Activated naive CD4-positive, alpha-beta T cell treated with anti-CD3 and anti-CD28 coated beads, Interleukin-2, amount 10 ng/mL, durations not matched to agents 7 days and 5 days (primary cell): ENCODE measurements at regions not wholly inside any gene's neighbourhood (a gene's known extent, or its start where the extent isn't known, plus 50 kb on each side); places are given as distances from the start of the nearest gene placed in this dataset.

ENCODE experiments used
- CTCF ChIA-PET: fragments of 350-600 bp; sonication (Branson Sonifier 250); formaldehyde crosslinking; loops from one replicate; lab custom pipeline; 2021; ENCODE audit warnings: antibody characterized with exemption; lab: Charles Lee
- DNase-seq: peaks from one replicate; pipeline ENCODE4 v3.0.0-alpha.2; 2020
- H3K27ac Mint-ChIP-seq: one replicate; pipeline ENCODE4 v1.8.0; 2021; ENCODE audit warnings: mild to moderate bottlenecking, moderate library complexity, mixed read lengths
- H3K27me3 Mint-ChIP-seq: one replicate; pipeline ENCODE4 v1.8.0; 2021; ENCODE audit warnings: mild to moderate bottlenecking, mixed read lengths
- H3K36me3 Mint-ChIP-seq: one replicate; pipeline ENCODE4 v1.8.0; 2021; ENCODE audit warnings: mixed read lengths
- H3K4me1 Mint-ChIP-seq: one replicate; pipeline ENCODE4 v1.8.0; 2021; ENCODE audit warnings: mixed read lengths
- H3K4me3 Mint-ChIP-seq: one replicate; pipeline ENCODE4 v1.8.0; 2021; ENCODE audit warnings: mild to moderate bottlenecking, moderate library complexity, mixed read lengths
- H3K9me3 Mint-ChIP-seq: one replicate; pipeline ENCODE4 v1.8.0; 2021; ENCODE audit warnings: mixed read lengths

GRCh38 chr12:77161944-77162343 is 96.6 kb upstream of the E2F7 start:
- no peaks in the 10 kb centered on the region for H3K9me3 Mint-ChIP-seq
- no peak for DNase-seq
- no peaks in the 10 kb centered on the region for H3K36me3 Mint-ChIP-seq
- H3K4me1 Mint-ChIP-seq = no peaks in the 10 kb centered on the region
- CTCF ChIA-PET = interaction anchor here (0.6 kb wide), 1 partner anchor 79 kb away, joined by 3 read pairs; no protein-coding TSS in a partner anchor
- no peak overlapping the region for H3K27ac Mint-ChIP-seq
- H3K4me3 Mint-ChIP-seq = no peak overlapping the region
- H3K27me3 Mint-ChIP-seq = no peaks in the 10 kb centered on the region

- no peaks in the 10 kb centered on the region for H3K9me3 Mint-ChIP-seq
- H3K36me3 Mint-ChIP-seq = no peaks in the 10 kb centered on the region
- no peak for DNase-seq
- no peak overlapping the region for H3K27ac Mint-ChIP-seq
- no peak overlapping the region for H3K4me3 Mint-ChIP-seq
- CTCF ChIA-PET = no interaction called here
- no peaks in the 10 kb centered on the region for H3K4me1 Mint-ChIP-seq
- no peaks in the 10 kb centered on the region for H3K27me3 Mint-ChIP-seq
Measured at GRCh38 chr12:77160931-77161330, 95.6 kb upstream of the E2F7 start.

- Mint-ChIP-seq H3K4me1 (no peaks in the 10 kb centered on the region), H3K27me3 (no peaks in the 10 kb centered on the region), H3K9me3 (no peaks in the 10 kb centered on the region), H3K27ac (no peak overlapping the region), H3K4me3 (no peak overlapping the region), H3K36me3 (no peaks in the 10 kb centered on the region)
- DNase-seq = no peak
- CTCF ChIA-PET = no interaction called here
Measured at GRCh38 chr12:77153706-77154105, 88.3 kb upstream of the E2F7 start.

DNA sequence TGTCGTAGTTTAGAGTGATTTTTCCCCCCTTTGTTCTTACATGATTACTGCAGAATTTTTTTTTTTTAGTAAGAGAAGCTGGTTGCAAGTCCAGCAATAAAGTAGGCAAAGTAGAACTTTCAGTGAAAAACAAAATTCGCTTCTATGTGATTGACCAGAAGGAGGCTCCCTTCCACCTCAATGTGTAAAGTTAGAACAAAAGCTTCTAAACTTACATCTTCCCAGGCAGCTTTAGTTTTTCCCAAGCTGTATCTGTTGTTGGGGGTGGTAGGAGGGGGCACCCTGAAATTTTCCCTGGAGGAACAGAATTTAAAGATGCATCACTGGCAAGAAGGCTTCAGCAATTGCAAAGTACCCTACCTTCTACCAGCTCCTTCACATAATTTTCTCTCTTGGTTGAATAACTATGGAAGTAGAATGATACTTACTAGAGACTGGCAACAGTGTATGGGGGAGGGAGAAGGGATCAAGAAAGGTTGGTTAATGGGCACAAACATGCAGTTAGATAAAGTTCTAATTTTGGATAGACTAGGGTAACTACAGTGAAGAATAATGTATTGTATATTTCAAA is 87.3 kb upstream of the E2F7 start:
- CTCF ChIA-PET = interaction anchor here (0.6 kb wide), 1 partner anchor 142 kb away, joined by 4 read pairs; no protein-coding TSS in a partner anchor
- H3K9me3 Mint-ChIP-seq = no peaks in the 10 kb centered on the region
- H3K4me1 Mint-ChIP-seq = no peaks in the 10 kb centered on the region
- no peak overlapping the region for H3K4me3 Mint-ChIP-seq
- no peaks in the 10 kb centered on the region for H3K27me3 Mint-ChIP-seq
- no peak overlapping the region for H3K27ac Mint-ChIP-seq
- no peak for DNase-seq
- no peaks in the 10 kb centered on the region for H3K36me3 Mint-ChIP-seq

- no peak overlapping the region for H3K4me3 Mint-ChIP-seq
- no peak overlapping the region for H3K27ac Mint-ChIP-seq
- H3K9me3 Mint-ChIP-seq = no peaks in the 10 kb centered on the region
- no peaks in the 10 kb centered on the region for H3K4me1 Mint-ChIP-seq
- no peaks in the 10 kb centered on the region for H3K36me3 Mint-ChIP-seq
- CTCF ChIA-PET = no interaction called here
- no peak for DNase-seq
- no peaks in the 10 kb centered on the region for H3K27me3 Mint-ChIP-seq
Measured at GRCh38 chr12:77151030-77151429, 85.7 kb upstream of the E2F7 start.

DNA sequence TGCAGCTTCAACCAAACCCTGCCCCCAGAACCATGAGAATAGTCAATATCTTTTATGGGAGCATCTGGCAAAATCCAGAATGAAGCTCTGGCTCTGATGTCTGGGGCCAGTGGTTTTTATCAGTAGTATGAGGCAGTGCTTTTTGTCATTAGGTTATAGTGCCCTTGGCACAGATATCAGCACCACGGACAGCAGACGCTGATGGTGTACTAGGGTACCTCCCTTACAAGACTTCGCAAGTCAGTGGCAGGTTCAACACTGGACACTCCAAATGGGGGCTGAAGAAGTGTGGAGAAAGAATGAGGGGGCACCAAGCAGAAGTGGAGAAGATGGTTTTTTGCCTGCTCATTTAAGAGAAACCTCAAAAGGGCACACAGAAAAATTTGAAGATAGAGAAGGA is 68.2 kb upstream of the E2F7 start:
- Mint-ChIP-seq H3K4me3 (no peak overlapping the region), H3K9me3 (no peaks in the 10 kb centered on the region), H3K27ac (no peak overlapping the region), H3K27me3 (no peaks in the 10 kb centered on the region), H3K4me1 (no peaks in the 10 kb centered on the region), H3K36me3 (no peaks in the 10 kb centered on the region)
- CTCF ChIA-PET = no interaction called here
- DNase-seq = peak; percentile 54

GRCh38 chr12:77131977-77132490 is 66.7 kb upstream of the E2F7 start:
- H3K4me1 Mint-ChIP-seq = no peaks in the 10 kb centered on the region
- no peaks in the 10 kb centered on the region for H3K36me3 Mint-ChIP-seq
- H3K9me3 Mint-ChIP-seq = no peaks in the 10 kb centered on the region
- H3K27me3 Mint-ChIP-seq = no peaks in the 10 kb centered on the region
- CTCF ChIA-PET = no interaction called here
- H3K4me3 Mint-ChIP-seq = no peak overlapping the region
- DNase-seq = no peak
- no peak overlapping the region for H3K27ac Mint-ChIP-seq

DNA sequence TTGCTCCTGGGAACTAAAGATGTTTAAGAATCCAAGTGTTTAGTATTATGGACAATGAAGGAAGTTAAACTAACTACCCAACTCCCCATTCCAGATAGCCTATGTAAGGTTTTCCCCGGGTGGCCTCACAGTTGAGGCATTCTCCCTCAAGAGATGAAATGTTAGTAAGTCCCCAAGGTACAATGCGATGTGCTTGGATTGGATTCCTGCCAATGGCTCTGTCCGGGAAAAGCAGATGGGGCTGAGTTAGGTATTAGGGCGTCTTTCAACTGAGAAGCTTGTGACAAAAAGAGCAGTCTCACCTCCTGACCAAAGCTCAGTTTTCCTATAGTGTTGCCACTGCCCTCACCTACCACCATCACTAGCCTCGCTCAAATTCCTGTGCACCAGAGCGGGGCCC is 64.8 kb upstream of the E2F7 start:
- H3K27me3 Mint-ChIP-seq = no peaks in the 10 kb centered on the region
- no peak overlapping the region for H3K4me3 Mint-ChIP-seq
- no peak overlapping the region for H3K27ac Mint-ChIP-seq
- CTCF ChIA-PET = no interaction called here
- no peaks in the 10 kb centered on the region for H3K36me3 Mint-ChIP-seq
- no peaks in the 10 kb centered on the region for H3K4me1 Mint-ChIP-seq
- H3K9me3 Mint-ChIP-seq = no peaks in the 10 kb centered on the region
- DNase-seq = no peak

- CTCF ChIA-PET = no interaction called here
Measured at GRCh38 chr12:77124767-77125166, 59.4 kb upstream of the E2F7 start.

GRCh38 chr12:77122661-77123060 is 57.3 kb upstream of the E2F7 start:
- CTCF ChIA-PET = no interaction called here
- no peaks in the 10 kb centered on the region for H3K36me3 Mint-ChIP-seq
- H3K9me3 Mint-ChIP-seq = no peaks in the 10 kb centered on the region
- H3K4me1 Mint-ChIP-seq = no peaks in the 10 kb centered on the region
- H3K4me3 Mint-ChIP-seq = no peak overlapping the region
- H3K27ac Mint-ChIP-seq = no peak overlapping the region
- DNase-seq = no peak
- H3K27me3 Mint-ChIP-seq = no peaks in the 10 kb centered on the region

More at GRCh38 chr12:77124767-77125166, 59.4 kb upstream of the E2F7 start:
- no peaks in the 10 kb centered on the region for H3K4me1 Mint-ChIP-seq
- H3K27ac Mint-ChIP-seq = no peak overlapping the region
- no peak overlapping the region for H3K4me3 Mint-ChIP-seq
- no peaks in the 10 kb centered on the region for H3K36me3 Mint-ChIP-seq
- no peaks in the 10 kb centered on the region for H3K9me3 Mint-ChIP-seq
- no peak for DNase-seq
- H3K27me3 Mint-ChIP-seq = no peaks in the 10 kb centered on the region

GRCh38 chr12:77122236-77122635 is 56.9 kb upstream of the E2F7 start:
- Mint-ChIP-seq H3K27me3 (no peaks in the 10 kb centered on the region), H3K36me3 (no peaks in the 10 kb centered on the region), H3K27ac (no peak overlapping the region), H3K9me3 (no peaks in the 10 kb centered on the region), H3K4me3 (no peak overlapping the region), H3K4me1 (no peaks in the 10 kb centered on the region)
- CTCF ChIA-PET = no interaction called here
- DNase-seq = no peak

DNA sequence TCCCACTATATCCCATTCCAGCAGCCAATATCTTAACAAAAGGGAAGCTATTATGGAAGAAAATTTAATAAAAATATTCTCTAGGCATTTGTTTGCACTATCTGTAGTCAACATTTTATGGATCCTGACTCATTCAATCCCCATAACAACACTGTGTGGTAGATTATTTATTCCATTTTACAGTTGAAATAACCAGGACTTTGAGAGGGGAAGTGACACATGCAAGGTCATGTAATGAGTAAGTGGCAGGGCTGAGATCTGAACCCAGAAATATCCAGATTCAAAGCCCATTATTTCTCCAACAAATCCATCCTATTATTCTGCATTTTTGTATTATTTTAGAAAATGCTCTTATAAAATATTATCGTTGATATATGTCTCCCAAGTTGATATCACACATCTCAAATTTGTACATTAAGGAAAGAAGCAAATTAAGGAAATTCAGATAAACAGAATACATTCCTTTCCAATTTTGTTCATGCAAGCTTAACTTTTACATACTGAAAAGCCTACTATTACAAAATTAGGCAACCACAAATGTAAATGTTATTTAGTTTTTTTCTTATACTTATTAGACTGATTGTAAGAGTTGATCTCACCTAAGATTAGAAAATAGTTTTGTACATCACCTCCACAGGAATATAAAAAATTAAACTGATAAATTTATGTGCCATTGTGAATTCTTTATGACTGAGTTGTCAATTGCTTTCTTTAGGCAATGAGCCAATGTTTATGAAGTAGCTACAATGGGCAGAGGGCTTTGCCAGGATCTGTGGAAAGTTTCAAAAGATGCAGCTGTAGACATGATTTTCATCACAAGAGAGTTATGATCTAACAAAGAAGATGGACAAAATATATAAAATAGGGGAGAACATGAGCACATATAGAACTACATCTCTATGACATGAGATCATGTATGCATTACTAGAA is 55.1 kb upstream of the E2F7 start:
- no peaks in the 10 kb centered on the region for H3K9me3 Mint-ChIP-seq
- CTCF ChIA-PET = no interaction called here

DNA sequence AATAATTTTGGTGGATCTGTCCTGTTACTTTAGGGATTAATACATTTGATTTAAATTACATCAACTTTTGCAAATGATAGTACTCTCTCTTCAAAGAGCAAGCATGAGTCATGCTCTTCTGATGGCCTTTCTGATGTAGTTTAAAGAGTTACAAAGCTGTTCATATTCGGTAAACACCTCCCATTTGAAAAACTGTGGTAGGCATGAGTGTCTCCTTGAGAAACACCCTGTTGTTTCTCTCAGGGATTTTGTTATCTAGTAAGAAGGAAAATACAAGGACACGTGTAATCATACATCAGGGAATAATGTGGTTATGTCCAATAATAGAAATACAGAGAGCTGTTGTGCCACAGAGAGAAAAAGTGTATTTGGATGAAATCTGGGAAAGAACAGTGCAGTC is 53.3 kb upstream of the E2F7 start:
- no peak for DNase-seq
- H3K4me3 Mint-ChIP-seq = no peak overlapping the region
- CTCF ChIA-PET = no interaction called here
- H3K27ac Mint-ChIP-seq = no peak overlapping the region
- H3K27me3 Mint-ChIP-seq = no peaks in the 10 kb centered on the region
- H3K36me3 Mint-ChIP-seq = no peaks in the 10 kb centered on the region
- no peaks in the 10 kb centered on the region for H3K4me1 Mint-ChIP-seq
- no peaks in the 10 kb centered on the region for H3K9me3 Mint-ChIP-seq

More for the DNA sequence above, 55.1 kb upstream of the E2F7 start:
- H3K4me1 Mint-ChIP-seq = no peaks in the 10 kb centered on the region
- no peak overlapping the region for H3K4me3 Mint-ChIP-seq
- H3K27ac Mint-ChIP-seq = no peak overlapping the region
- H3K27me3 Mint-ChIP-seq = no peaks in the 10 kb centered on the region
- no peaks in the 10 kb centered on the region for H3K36me3 Mint-ChIP-seq
- DNase-seq = no peak

GRCh38 chr12:77116277-77116676 is 50.9 kb upstream of the E2F7 start:
- Mint-ChIP-seq H3K4me1 (no peaks in the 10 kb centered on the region), H3K27me3 (no peaks in the 10 kb centered on the region), H3K27ac (no peak overlapping the region), H3K36me3 (no peaks in the 10 kb centered on the region), H3K4me3 (no peak overlapping the region), H3K9me3 (no peaks in the 10 kb centered on the region)
- DNase-seq = no peak
- CTCF ChIA-PET = no interaction called here

- no peak overlapping the region for H3K27ac Mint-ChIP-seq
- no peak overlapping the region for H3K4me3 Mint-ChIP-seq
- DNase-seq = no peak
- no peaks in the 10 kb centered on the region for H3K27me3 Mint-ChIP-seq
- H3K4me1 Mint-ChIP-seq = no peaks in the 10 kb centered on the region
- CTCF ChIA-PET = no interaction called here
- H3K9me3 Mint-ChIP-seq = no peaks in the 10 kb centered on the region
- no peaks in the 10 kb centered on the region for H3K36me3 Mint-ChIP-seq
Measured at GRCh38 chr12:77115471-77115870, 50.1 kb upstream of the E2F7 start.
